NB4 (cell line): ENCODE measurements at regions not wholly inside any gene's neighbourhood (a gene's known extent, or its start where the extent isn't known, plus 50 kb on each side); places are given as distances from the start of the nearest gene placed in this dataset.

Experiments used
- CTCF ChIP-seq: IDR thresholded peaks from one replicate; pipeline ENCODE4 v1.5.1; 2012; ENCODE audit warnings: low read depth, low read length
- MAX ChIP-seq: IDR thresholded peaks from 2 replicates; pipeline ENCODE4 v1.6.1; 2011; ENCODE audit warnings: low read depth, low read length

GRCh38 chr3:124057420-124057819 is 65.5 kb upstream of the ROPN1 start:
- no peak for TF ChIP-seq CTCF
- no peak for TF ChIP-seq MAX
